H1 (cell line): ENCODE measurements at regions not wholly inside any gene's neighbourhood (a gene's known extent, or its start where the extent isn't known, plus 50 kb on each side); places are given as distances from the start of the nearest gene placed in this dataset.

Source experiments
- CTCF ChIA-PET: fragments of 300-600 bp; sonication (Branson Sonifier 250); formaldehyde crosslinking; loops from one replicate; lab custom pipeline; 2021; ENCODE audit not compliant: partially characterized antibody; lab: Charles Lee
- POLR2A ChIA-PET: fragments of 300-600 bp; sonication (Branson Sonifier 250); formaldehyde crosslinking; loops from one replicate; lab custom pipeline; 2021; ENCODE audit warnings: inconsistent platforms; ENCODE audit not compliant: partially characterized antibody; lab: Charles Lee
- DNase-seq, 2 experiments: peaks; one replicate each; pipeline versions ENCODE4 v3.0.0 to v3.0.0-alpha.2; 2010 to 2022; ENCODE audit warnings: low spot score in 2 of 2, low read depth in 1 of 2, mixed read lengths in 1 of 2
- FAIRE-seq: peaks from 2 replicates; lab custom pipeline; 2011; peaks lifted over from hg19 to GRCh38; lab: Jason Lieb, UNC
- H2AFZ ChIP-seq: 2 replicates; pipeline ENCODE4 v1.8.1; 2012; ENCODE audit warnings: low read length, inconsistent platforms
- H2AK5ac ChIP-seq: 2 replicates; pipeline ENCODE4 v1.6.1; 2013; ENCODE audit warnings: low read depth, low read length
- H2BK120ac ChIP-seq: replicated peaks from 2 replicates; pipeline ENCODE3; 2013; ENCODE audit warnings: low read depth, low read length, inconsistent platforms
- H2BK12ac ChIP-seq: 2 replicates; pipeline ENCODE4 v1.6.1; 2013; ENCODE audit warnings: low read depth, low read length
- H2BK15ac ChIP-seq: 2 replicates; pipeline ENCODE4 v1.6.1; 2013; ENCODE audit warnings: low read length
- H2BK20ac ChIP-seq: 2 replicates; pipeline ENCODE4 v1.6.1; 2013; ENCODE audit warnings: low read length
- H2BK5ac ChIP-seq: 2 replicates; pipeline ENCODE4 v1.6.1; 2013; ENCODE audit warnings: low read depth, low read length
- H3K14ac ChIP-seq: 2 replicates; pipeline ENCODE4 v1.6.1; 2013; ENCODE audit warnings: inconsistent platforms; ENCODE audit not compliant: insufficient read length
- H3K18ac ChIP-seq: 2 replicates; pipeline ENCODE4 v1.6.1; 2013; ENCODE audit warnings: low read length; ENCODE audit errors: extremely low read depth
- H3K23ac ChIP-seq: 2 replicates; pipeline ENCODE4 v1.6.1; 2013; ENCODE audit warnings: inconsistent platforms; ENCODE audit not compliant: insufficient read length
- H3K23me2 ChIP-seq: 2 replicates; pipeline ENCODE4 v1.6.1; 2013; ENCODE audit warnings: low read depth, low read length
- H3K27ac ChIP-seq: 2 replicates; pipeline ENCODE4 v1.6.1; 2011; ENCODE audit warnings: low read depth, low read length, inconsistent platforms
- H3K27me3 ChIP-seq, 4 experiments: replicated peaks in 1 of 4; 1 replicate in 1 of 4; 2 replicates in 3 of 4; pipeline versions ENCODE4 v1.6.1 to v1.8.1; 2011 to 2013; ENCODE audit warnings: low read length in 3 of 4, mild to moderate bottlenecking in 3 of 4, inconsistent platforms in 2 of 4, mixed read lengths in 2 of 4, moderate library complexity in 1 of 4; ENCODE audit not compliant: control insufficient read depth in 3 of 4, insufficient read depth in 3 of 4; ENCODE audit errors: extremely low read depth in 1 of 4
- H3K36me3 ChIP-seq, 4 experiments: 2 replicates each; pipeline versions ENCODE4 v1.6.1 to v1.8.1; 2011 to 2013; ENCODE audit warnings: mild to moderate bottlenecking in 4 of 4, low read length in 3 of 4, moderate library complexity in 2 of 4, control low read depth in 1 of 4, inconsistent platforms in 1 of 4; ENCODE audit not compliant: insufficient read depth in 4 of 4, control insufficient read depth in 2 of 4
- H3K4ac ChIP-seq: replicated peaks from 2 replicates; pipeline ENCODE3; 2013; ENCODE audit warnings: low read length, low read depth, mixed read lengths, inconsistent platforms; ENCODE audit not compliant: insufficient read length
- H3K4me1 ChIP-seq, 4 experiments: replicated peaks in 1 of 4; 1 replicate in 1 of 4; 2 replicates in 3 of 4; pipeline versions ENCODE4 v1.6.1 to v1.8.1; 2011 to 2013; ENCODE audit warnings: low read length in 3 of 4, inconsistent platforms in 2 of 4, mixed read lengths in 1 of 4; ENCODE audit not compliant: insufficient read depth in 4 of 4, control insufficient read depth in 3 of 4
- H3K4me2 ChIP-seq, 2 experiments: 2 replicates each; pipeline versions ENCODE4 v1.6.1 to v1.8.1; 2011 to 2013; ENCODE audit warnings: low read depth in 2 of 2, low read length in 2 of 2, control low read depth in 1 of 2, inconsistent platforms in 1 of 2, mild to moderate bottlenecking in 1 of 2; ENCODE audit not compliant: insufficient read depth in 1 of 2
- H3K4me3 ChIP-seq, 4 experiments: fragments of 200-600, 300-600 bp in 1 of 4; sonication (generic), shearing (Covaris generic), sonication (Bioruptor Twin) in 1 of 4; 2 replicates each; pipeline versions ENCODE4 v1.5.1 to v1.8.1; 2011 to 2016; ENCODE audit warnings: low read length in 4 of 4, low read depth in 3 of 4, control low read depth in 2 of 4, inconsistent platforms in 2 of 4, mild to moderate bottlenecking in 2 of 4, mixed read lengths in 1 of 4, moderate library complexity in 1 of 4; ENCODE audit not compliant: insufficient read depth in 2 of 4; ENCODE audit errors: extremely low read depth in 1 of 4
- H3K56ac ChIP-seq: replicated peaks from 2 replicates; pipeline ENCODE3; 2013; ENCODE audit warnings: low read depth, mild to moderate bottlenecking, mixed read lengths, low read length, inconsistent platforms; ENCODE audit not compliant: insufficient read length
- H3K79me1 ChIP-seq: 2 replicates; pipeline ENCODE4 v1.6.1; 2013; ENCODE audit warnings: low read depth, low read length, control low read depth
- H3K79me2 ChIP-seq, 2 experiments: 2 replicates each; pipeline versions ENCODE4 v1.6.1 to v1.8.1; 2012 to 2013; ENCODE audit warnings: low read length in 2 of 2, mild to moderate bottlenecking in 2 of 2, inconsistent platforms in 1 of 2; ENCODE audit not compliant: insufficient read depth in 2 of 2, control insufficient read depth in 1 of 2
- H3K9ac ChIP-seq, 4 experiments: replicated peaks in 1 of 4; 1 replicate in 1 of 4; 2 replicates in 3 of 4; pipeline versions ENCODE4 v1.6.1 to v1.8.1; 2011 to 2013; ENCODE audit warnings: low read depth in 3 of 4, low read length in 3 of 4, control low read depth in 2 of 4, mild to moderate bottlenecking in 2 of 4, moderate library complexity in 2 of 4, inconsistent platforms in 1 of 4; ENCODE audit errors: extremely low read depth in 1 of 4
- H3K9me3 ChIP-seq, 2 experiments: 2 replicates each; pipeline versions ENCODE4 v1.6.1 to v1.8.1; 2012 to 2013; ENCODE audit warnings: mild to moderate bottlenecking in 2 of 2, moderate library complexity in 2 of 2, control low read depth in 1 of 2, inconsistent platforms in 1 of 2, low read depth in 1 of 2, low read length in 1 of 2, mixed read lengths in 1 of 2; ENCODE audit not compliant: insufficient read depth in 2 of 2
- H4K20me1 ChIP-seq, 2 experiments: replicated peaks in 1 of 2; 2 replicates each; pipeline versions ENCODE3 to v1.8.1; 2011 to 2013; ENCODE audit warnings: inconsistent platforms in 2 of 2, low read length in 2 of 2, mild to moderate bottlenecking in 1 of 2; ENCODE audit not compliant: insufficient read depth in 2 of 2, control insufficient read depth in 1 of 2
- H4K5ac ChIP-seq: 2 replicates; pipeline ENCODE4 v1.6.1; 2013; ENCODE audit warnings: low read length, low read depth, mixed read lengths, inconsistent platforms; ENCODE audit not compliant: insufficient read length
- H4K8ac ChIP-seq: 2 replicates; pipeline ENCODE4 v1.8.0; 2013; ENCODE audit warnings: mild to moderate bottlenecking, moderate library complexity, low read length, inconsistent platforms; ENCODE audit not compliant: insufficient read depth; ENCODE audit errors: extremely low read depth
- H4K91ac ChIP-seq: replicated peaks from 2 replicates; pipeline ENCODE3; 2013; ENCODE audit warnings: low read length, mixed read lengths, inconsistent platforms; ENCODE audit not compliant: insufficient read length
- CHD1 ChIP-seq: IDR thresholded peaks from 2 replicates; pipeline ENCODE4 v1.6.1; 2012; ENCODE audit warnings: low read depth, low read length, improper control_type of control experiment
- CHD2 ChIP-seq: IDR thresholded peaks from 2 replicates; pipeline ENCODE4 v1.6.1; 2012; ENCODE audit warnings: low read length, improper control_type of control experiment
- EGR1 ChIP-seq: IDR thresholded peaks from 2 replicates; pipeline ENCODE4 v1.6.1; 2011; ENCODE audit warnings: low read depth, low read length, borderline replicate concordance
- EP300 ChIP-seq, 2 experiments: IDR thresholded peaks; 1 replicate in 1 of 2; 2 replicates in 1 of 2; pipeline ENCODE4 v1.6.1; 2011 to 2012; ENCODE audit warnings: low read depth in 2 of 2, low read length in 2 of 2, mild to moderate bottlenecking in 2 of 2, borderline replicate concordance in 1 of 2, inconsistent platforms in 1 of 2, moderate library complexity in 1 of 2
- KDM1A ChIP-seq: fragments of 200-600, 300-600 bp; sonication (generic); IDR thresholded peaks from 2 replicates; pipeline ENCODE4 v1.7.1; 2016; ENCODE audit warnings: mild to moderate bottlenecking, low read length, borderline replicate concordance
- RBBP5 ChIP-seq: IDR thresholded peaks from 2 replicates; pipeline ENCODE4 v1.7.1; 2012; ENCODE audit warnings: low read depth, mild to moderate bottlenecking, inconsistent platforms, low read length, moderate library complexity, borderline replicate concordance
- RXRA ChIP-seq: IDR thresholded peaks from 2 replicates; pipeline ENCODE4 v1.6.1; 2011; ENCODE audit warnings: low read depth, mild to moderate bottlenecking, low read length, moderate library complexity; ENCODE audit not compliant: insufficient read depth
- SP4 ChIP-seq: IDR thresholded peaks from 2 replicates; pipeline ENCODE4 v1.6.1; 2012; ENCODE audit warnings: low read length, inconsistent platforms
- SUZ12 ChIP-seq: fragments of 200-600 bp; sonication (generic); IDR thresholded peaks from 2 replicates; pipeline ENCODE4 v1.6.1; 2012; ENCODE audit warnings: mild to moderate bottlenecking, inconsistent platforms, low read length, moderate library complexity, mixed read lengths
- TAF7 ChIP-seq: optimal IDR thresholded peaks from 2 replicates; pipeline ENCODE3; 2011; ENCODE audit warnings: low read depth, mild to moderate bottlenecking, inconsistent platforms, low read length, moderate library complexity, borderline replicate concordance
- TBP ChIP-seq: IDR thresholded peaks from 2 replicates; pipeline ENCODE4 v1.6.1; 2011; ENCODE audit warnings: low read depth, low read length, improper control_type of control experiment
- TEAD4 ChIP-seq: IDR thresholded peaks from 2 replicates; pipeline ENCODE4 v1.6.1; 2012; ENCODE audit warnings: low read depth, low read length, inconsistent platforms, mixed read lengths
- YY1 ChIP-seq: IDR thresholded peaks from 2 replicates; pipeline ENCODE4 v1.6.1; 2011; ENCODE audit warnings: low read depth, mild to moderate bottlenecking, low read length
- whole genome bisulfite sequencing, 2 experiments: shearing (Covaris generic) in 1 of 2; methylation state at CpG; one replicate each; pipeline versions ENCODE4 v1.1.6 to v1.1.7; 2013 to 2015; ENCODE audit warnings: low lambda C conversion rate in 2 of 2, mixed read lengths in 2 of 2, inconsistent platforms in 1 of 2, low coverage in 1 of 2, missing lambda C conversion rate in 1 of 2; ENCODE audit not compliant: insufficient replicate concordance in 2 of 2, insufficient coverage in 1 of 2, insufficient read length in 1 of 2; ENCODE audit errors: extremely low coverage in 1 of 2, missing lambda C conversion rate in 1 of 2; 5-methylcytosine and 5-hydroxymethylcytosine counted together
- TF ChIP-seq, protein P1 (sequence below): IDR thresholded peaks from 2 replicates; pipeline ENCODE4 v1.6.1; 2011; ENCODE audit warnings: low read length, improper control_type of control experiment

GRCh38 chr18:48479531-48479930 lies 59.3 kb upstream of the CTIF start:
- FAIRE-seq (no peak), DNase-seq (no peak)
- Histone ChIP-seq H2AFZ (no peak overlapping the region), H2AK5ac (no peak overlapping the region), H3K9ac (no peak overlapping the region), H3K79me2 (no peaks in the 10 kb centered on the region), H4K8ac (no peak overlapping the region), H3K4me3 (no peak overlapping the region), H3K4me2 (no peak overlapping the region), H3K9me3 (0 out of 4 replicates have a peak, but pooled peaks cover 0 to 2% of the 10 kb centered on the region in 2 experiments), H4K20me1 (no peaks in the 10 kb centered on the region), H3K27ac (no peak overlapping the region), H2BK5ac (no peak overlapping the region), H2BK120ac (no peak overlapping the region), H3K4me1 (no peaks in the 10 kb centered on the region), H3K14ac (no peak overlapping the region), H3K56ac (no peak overlapping the region), H3K23ac (no peak overlapping the region), H4K91ac (no peak overlapping the region), H3K36me3 (no peaks in the 10 kb centered on the region), H3K23me2 (no peaks in the 10 kb centered on the region), H3K79me1 (no peaks in the 10 kb centered on the region), H2BK15ac (no peak overlapping the region), H4K5ac (no peak overlapping the region), H3K18ac (no peak overlapping the region), H3K4ac (no peak overlapping the region), H2BK12ac (no peak overlapping the region), H3K27me3 (no peaks in the 10 kb centered on the region), H2BK20ac (no peak overlapping the region)
- POLR2A ChIA-PET, result no interaction called here
- TF ChIP-seq KDM1A (no peak), TBP (no peak), EP300 (IDR thresholded peaks at IDR 0.05; ENCODE audit: borderline replicate concordance in 1 of 2, low read depth in 2 of 2, low read length in 2 of 2) (no peak), SP4 (no peak), RBBP5 (no peak), SUZ12 (no peak), TEAD4 (no peak), TAF7 (no peak), RXRA (no peak), EGR1 (no peak), YY1 (no peak), CHD1 (no peak), CHD2 (no peak)
- TF ChIP-seq, protein P1, sequence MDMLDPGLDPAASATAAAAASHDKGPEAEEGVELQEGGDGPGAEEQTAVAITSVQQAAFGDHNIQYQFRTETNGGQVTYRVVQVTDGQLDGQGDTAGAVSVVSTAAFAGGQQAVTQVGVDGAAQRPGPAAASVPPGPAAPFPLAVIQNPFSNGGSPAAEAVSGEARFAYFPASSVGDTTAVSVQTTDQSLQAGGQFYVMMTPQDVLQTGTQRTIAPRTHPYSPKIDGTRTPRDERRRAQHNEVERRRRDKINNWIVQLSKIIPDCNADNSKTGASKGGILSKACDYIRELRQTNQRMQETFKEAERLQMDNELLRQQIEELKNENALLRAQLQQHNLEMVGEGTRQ, result no peak
- WGBS, 2 experiments, result 78% methylated on average over 1 of the region's 1 CpG; no CpG with 5 or more reads in 1 of the 2 experiments
- CTCF ChIA-PET, result interaction anchor here (0.8 to 2.6 kb wide), 3 partner anchors 11 to 95 kb away, joined by 4 to 7 read pairs (median 6); no protein-coding TSS in a partner anchor
